ENCODE measurements at regions not wholly inside any gene's neighbourhood (a gene's known extent, or its start where the extent isn't known, plus 50 kb on each side); places are given as distances from the start of the nearest gene placed in this dataset.

GRCh38 chr16:35794896-35795295 lies 2335.5 kb downstream of the TP53TG3F start:
- no peaks in the 10 kb centered on the region for H3K36me3 ChIP-seq (ENCODE audit: low read depth, low read length)
- ATAC-seq (no peak), DNase-seq (no peak)
- no peak overlapping the region for H3K9ac ChIP-seq (ENCODE audit: low read length)
- no peak overlapping the region for H2AFZ ChIP-seq (ENCODE audit: low read length)
- no peaks in the 10 kb centered on the region for H3K9me2 ChIP-seq (replicated peaks; ENCODE audit: low read length)
- no peak overlapping the region for H3K4me3 ChIP-seq (ENCODE audit: low read length)
- ChIA-PET CTCF (no interaction called here), POLR2A (ENCODE audit: unreplicated experiment) (no interaction called here)
- intact Hi-C loops (cut with micrococcal nuclease) = no loop called here
- no peaks in the 10 kb centered on the region for H3K79me2 ChIP-seq (ENCODE audit: low read length)
- no TSS peak for BruUV-seq (replicated peaks)
- TF ChIP-seq CTCF (conservative IDR thresholded peaks at IDR 0.05; ENCODE audit: low read depth, low read length) = no peak
- TF ChIP-seq EZH2 (IDR thresholded peaks at IDR 0.05; ENCODE audit: low read length, unreplicated experiment) = no peak
- TF ChIP-seq EZH2phosphoT487 (IDR thresholded peaks at IDR 0.05; ENCODE audit: borderline replicate concordance, low read length) = no peak
- H3F3A ChIP-seq (ENCODE audit: low read length, unreplicated experiment) = no peaks in the 10 kb centered on the region
- H4K20me1 ChIP-seq (ENCODE audit: low read length) = no peaks in the 10 kb centered on the region
- H3K4me1 ChIP-seq (ENCODE audit: insufficient read depth, low read length) = no peaks in the 10 kb centered on the region
- no peak overlapping the region for H3K27ac ChIP-seq (ENCODE audit: low read length)
- H3K4me2 ChIP-seq (ENCODE audit: low read length) = no peak overlapping the region
- H3K9me3 ChIP-seq (ENCODE audit: low read length) = no peaks in the 10 kb centered on the region
- no peaks in the 10 kb centered on the region for H3K27me3 ChIP-seq (ENCODE audit: low read length)

- H3K27me3 ChIP-seq (ENCODE audit: low read length) = no peaks in the 10 kb centered on the region
- no peaks in the 10 kb centered on the region for H3K79me2 ChIP-seq (ENCODE audit: low read length)
- DNase-seq (no peak), ATAC-seq (no peak)
- no TSS peak for BruUV-seq (replicated peaks)
- TF ChIP-seq CTCF (conservative IDR thresholded peaks at IDR 0.05; ENCODE audit: low read depth, low read length) (no peak), EZH2phosphoT487 (IDR thresholded peaks at IDR 0.05; ENCODE audit: borderline replicate concordance, low read length) (no peak), EZH2 (IDR thresholded peaks at IDR 0.05; ENCODE audit: low read length, unreplicated experiment) (no peak)
- H3K27ac ChIP-seq (ENCODE audit: low read length) = no peak overlapping the region
- H3K9me3 ChIP-seq (ENCODE audit: low read length) = no peaks in the 10 kb centered on the region
- H3K36me3 ChIP-seq (ENCODE audit: low read depth, low read length) = no peaks in the 10 kb centered on the region
- no peaks in the 10 kb centered on the region for H3K9me2 ChIP-seq (replicated peaks; ENCODE audit: low read length)
- H3K4me2 ChIP-seq (ENCODE audit: low read length) = no peak overlapping the region
- H3F3A ChIP-seq (ENCODE audit: low read length, unreplicated experiment) = no peaks in the 10 kb centered on the region
- intact Hi-C loops (cut with micrococcal nuclease) = no loop called here
- H2AFZ ChIP-seq (ENCODE audit: low read length) = no peak overlapping the region
- CTCF ChIA-PET = no interaction called here
- no peaks in the 10 kb centered on the region for H4K20me1 ChIP-seq (ENCODE audit: low read length)
- POLR2A ChIA-PET (ENCODE audit: unreplicated experiment) = no interaction called here
- no peak overlapping the region for H3K4me3 ChIP-seq (ENCODE audit: low read length)
- no peaks in the 10 kb centered on the region for H3K4me1 ChIP-seq (ENCODE audit: insufficient read depth, low read length)
- no peak overlapping the region for H3K9ac ChIP-seq (ENCODE audit: low read length)
Observed at GRCh38 chr16:35795361-35796029, 2336.1 kb downstream of the TP53TG3F start.

- Histone ChIP-seq H3K9me3 (ENCODE audit: low read length) (no peaks in the 10 kb centered on the region), H2AFZ (ENCODE audit: low read length) (no peak overlapping the region), H3K4me2 (ENCODE audit: low read length) (no peak overlapping the region), H3K9me2 (replicated peaks; ENCODE audit: low read length) (no peaks in the 10 kb centered on the region), H3F3A (ENCODE audit: low read length, unreplicated experiment) (no peaks in the 10 kb centered on the region), H3K79me2 (ENCODE audit: low read length) (no peaks in the 10 kb centered on the region), H4K20me1 (ENCODE audit: low read length) (no peaks in the 10 kb centered on the region), H3K36me3 (ENCODE audit: low read depth, low read length) (no peaks in the 10 kb centered on the region), H3K27ac (ENCODE audit: low read length) (no peak overlapping the region), H3K9ac (ENCODE audit: low read length) (no peak overlapping the region), H3K4me1 (ENCODE audit: insufficient read depth, low read length) (no peaks in the 10 kb centered on the region), H3K27me3 (ENCODE audit: low read length) (no peaks in the 10 kb centered on the region), H3K4me3 (ENCODE audit: low read length) (no peak overlapping the region)
- no TSS peak for BruUV-seq (replicated peaks)
- ChIA-PET POLR2A (ENCODE audit: unreplicated experiment) (no interaction called here), CTCF (no interaction called here)
- ATAC-seq (no peak), DNase-seq (no peak)
- TF ChIP-seq EZH2 (IDR thresholded peaks at IDR 0.05; ENCODE audit: low read length, unreplicated experiment) = no peak
- no peak for TF ChIP-seq EZH2phosphoT487 (IDR thresholded peaks at IDR 0.05; ENCODE audit: borderline replicate concordance, low read length)
- TF ChIP-seq CTCF (conservative IDR thresholded peaks at IDR 0.05; ENCODE audit: low read depth, low read length) = no peak
- intact Hi-C loops (cut with micrococcal nuclease) = no loop called here
Observed at GRCh38 chr16:35797811-35798210, 2338.4 kb downstream of the TP53TG3F start.

Data from PC-3 (cell line).